ENCODE measurements at regions not wholly inside any gene's neighbourhood (a gene's known extent, or its start where the extent isn't known, plus 50 kb on each side); places are given as distances from the start of the nearest gene placed in this dataset.

DNA sequence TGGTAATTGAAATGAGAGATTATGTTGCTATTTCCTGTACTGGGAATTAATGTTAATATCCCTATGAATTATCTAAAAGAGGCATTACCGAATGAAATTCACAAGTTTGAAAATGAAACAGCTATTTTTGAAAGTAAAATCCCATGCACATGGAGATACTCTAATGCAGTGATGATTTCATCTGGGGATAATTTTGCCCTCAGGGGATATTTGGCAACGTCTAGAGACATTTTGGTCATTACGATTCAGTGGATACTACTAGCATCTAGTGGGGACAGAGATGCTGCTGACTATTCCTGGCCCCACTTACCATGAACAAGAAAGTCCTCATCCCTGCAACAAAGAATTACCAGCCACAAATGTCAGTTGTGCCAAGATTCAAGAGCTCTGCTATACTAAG, 500.9 kb downstream of the EFNA5 start:
- TF ChIP-seq EZH2 (IDR thresholded peaks at IDR 0.05; ENCODE audit: insufficient read depth, low read length) = no peak
- TF ChIP-seq, protein P1, sequence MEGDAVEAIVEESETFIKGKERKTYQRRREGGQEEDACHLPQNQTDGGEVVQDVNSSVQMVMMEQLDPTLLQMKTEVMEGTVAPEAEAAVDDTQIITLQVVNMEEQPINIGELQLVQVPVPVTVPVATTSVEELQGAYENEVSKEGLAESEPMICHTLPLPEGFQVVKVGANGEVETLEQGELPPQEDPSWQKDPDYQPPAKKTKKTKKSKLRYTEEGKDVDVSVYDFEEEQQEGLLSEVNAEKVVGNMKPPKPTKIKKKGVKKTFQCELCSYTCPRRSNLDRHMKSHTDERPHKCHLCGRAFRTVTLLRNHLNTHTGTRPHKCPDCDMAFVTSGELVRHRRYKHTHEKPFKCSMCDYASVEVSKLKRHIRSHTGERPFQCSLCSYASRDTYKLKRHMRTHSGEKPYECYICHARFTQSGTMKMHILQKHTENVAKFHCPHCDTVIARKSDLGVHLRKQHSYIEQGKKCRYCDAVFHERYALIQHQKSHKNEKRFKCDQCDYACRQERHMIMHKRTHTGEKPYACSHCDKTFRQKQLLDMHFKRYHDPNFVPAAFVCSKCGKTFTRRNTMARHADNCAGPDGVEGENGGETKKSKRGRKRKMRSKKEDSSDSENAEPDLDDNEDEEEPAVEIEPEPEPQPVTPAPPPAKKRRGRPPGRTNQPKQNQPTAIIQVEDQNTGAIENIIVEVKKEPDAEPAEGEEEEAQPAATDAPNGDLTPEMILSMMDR (IDR thresholded peaks at IDR 0.05; ENCODE audit: insufficient read depth, low read depth, low read length) = no peak

All from astrocyte (in vitro differentiated cells and primary cell).